ENCODE measurements at regions not wholly inside any gene's neighbourhood (a gene's known extent, or its start where the extent isn't known, plus 50 kb on each side); places are given as distances from the start of the nearest gene placed in this dataset.

DNA sequence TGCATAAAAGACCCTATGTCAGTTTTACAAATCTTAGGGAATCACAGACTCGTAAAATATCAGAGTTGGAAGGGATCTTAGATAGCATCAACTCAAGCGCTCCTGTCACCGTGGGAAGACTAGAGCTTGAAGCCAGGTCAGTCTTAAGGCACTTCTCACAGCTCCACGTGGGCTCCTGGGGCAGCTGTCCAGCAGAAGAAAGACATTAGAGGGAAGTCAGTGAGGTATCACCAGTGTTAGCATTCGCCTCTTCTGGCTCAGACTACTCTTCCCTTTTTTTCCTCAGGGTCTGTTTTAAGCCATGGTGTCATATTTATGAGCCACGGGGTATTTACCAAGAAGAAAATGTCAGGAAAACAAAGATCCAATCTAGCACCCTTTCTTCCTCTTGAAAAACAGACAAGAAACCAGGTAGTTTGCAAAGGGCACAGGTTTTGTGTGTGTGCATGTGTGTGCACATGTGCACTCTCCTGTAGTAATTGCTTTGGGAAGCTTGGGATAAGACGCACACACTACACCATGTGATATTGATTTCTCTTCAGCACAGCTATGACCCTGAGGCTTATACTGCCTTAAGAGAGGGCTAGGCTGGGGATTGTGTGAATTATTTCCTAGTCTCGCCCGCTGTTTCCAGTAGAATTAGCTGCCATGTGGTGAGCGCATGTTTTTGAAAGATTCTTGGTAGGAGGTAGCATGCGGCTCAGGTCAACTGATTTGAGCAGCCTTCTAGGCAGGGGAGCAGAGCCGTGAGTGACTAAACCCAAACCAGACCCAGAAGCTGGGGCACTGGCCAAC, 61.0 kb upstream of the ELAC2 start:
- no peaks in the 10 kb centered on the region for H3K9me3 ChIP-seq (ENCODE audit: control insufficient read depth, insufficient read depth, low read depth, low read length)
- no peak overlapping the region for H3K4me3 ChIP-seq (ENCODE audit: low read depth, low read length)
- ChIA-PET POLR2A (no interaction called here), CTCF (interaction anchor here (0.7 kb wide), 1 partner anchor 175 kb away, joined by 4 read pairs; no protein-coding TSS in a partner anchor)
- H3K4me1 ChIP-seq (ENCODE audit: control insufficient read depth, insufficient read depth, low read length): no peaks in the 10 kb centered on the region
- H3K36me3 ChIP-seq (ENCODE audit: control insufficient read depth in 2 of 2, insufficient read depth in 1 of 2, low read length in 2 of 2): no peaks in the 10 kb centered on the region
- no peak for TF ChIP-seq ZNF792 (tag by site-specific recombination; IDR thresholded peaks at IDR 0.05)
- TF ChIP-seq, protein P1, sequence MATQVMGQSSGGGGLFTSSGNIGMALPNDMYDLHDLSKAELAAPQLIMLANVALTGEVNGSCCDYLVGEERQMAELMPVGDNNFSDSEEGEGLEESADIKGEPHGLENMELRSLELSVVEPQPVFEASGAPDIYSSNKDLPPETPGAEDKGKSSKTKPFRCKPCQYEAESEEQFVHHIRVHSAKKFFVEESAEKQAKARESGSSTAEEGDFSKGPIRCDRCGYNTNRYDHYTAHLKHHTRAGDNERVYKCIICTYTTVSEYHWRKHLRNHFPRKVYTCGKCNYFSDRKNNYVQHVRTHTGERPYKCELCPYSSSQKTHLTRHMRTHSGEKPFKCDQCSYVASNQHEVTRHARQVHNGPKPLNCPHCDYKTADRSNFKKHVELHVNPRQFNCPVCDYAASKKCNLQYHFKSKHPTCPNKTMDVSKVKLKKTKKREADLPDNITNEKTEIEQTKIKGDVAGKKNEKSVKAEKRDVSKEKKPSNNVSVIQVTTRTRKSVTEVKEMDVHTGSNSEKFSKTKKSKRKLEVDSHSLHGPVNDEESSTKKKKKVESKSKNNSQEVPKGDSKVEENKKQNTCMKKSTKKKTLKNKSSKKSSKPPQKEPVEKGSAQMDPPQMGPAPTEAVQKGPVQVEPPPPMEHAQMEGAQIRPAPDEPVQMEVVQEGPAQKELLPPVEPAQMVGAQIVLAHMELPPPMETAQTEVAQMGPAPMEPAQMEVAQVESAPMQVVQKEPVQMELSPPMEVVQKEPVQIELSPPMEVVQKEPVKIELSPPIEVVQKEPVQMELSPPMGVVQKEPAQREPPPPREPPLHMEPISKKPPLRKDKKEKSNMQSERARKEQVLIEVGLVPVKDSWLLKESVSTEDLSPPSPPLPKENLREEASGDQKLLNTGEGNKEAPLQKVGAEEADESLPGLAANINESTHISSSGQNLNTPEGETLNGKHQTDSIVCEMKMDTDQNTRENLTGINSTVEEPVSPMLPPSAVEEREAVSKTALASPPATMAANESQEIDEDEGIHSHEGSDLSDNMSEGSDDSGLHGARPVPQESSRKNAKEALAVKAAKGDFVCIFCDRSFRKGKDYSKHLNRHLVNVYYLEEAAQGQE (tag by site-specific recombination; IDR thresholded peaks at IDR 0.05): peak; percentile 65
- H3K27ac ChIP-seq (ENCODE audit: extremely low read depth, low read depth, low read length): no peak overlapping the region

DNA sequence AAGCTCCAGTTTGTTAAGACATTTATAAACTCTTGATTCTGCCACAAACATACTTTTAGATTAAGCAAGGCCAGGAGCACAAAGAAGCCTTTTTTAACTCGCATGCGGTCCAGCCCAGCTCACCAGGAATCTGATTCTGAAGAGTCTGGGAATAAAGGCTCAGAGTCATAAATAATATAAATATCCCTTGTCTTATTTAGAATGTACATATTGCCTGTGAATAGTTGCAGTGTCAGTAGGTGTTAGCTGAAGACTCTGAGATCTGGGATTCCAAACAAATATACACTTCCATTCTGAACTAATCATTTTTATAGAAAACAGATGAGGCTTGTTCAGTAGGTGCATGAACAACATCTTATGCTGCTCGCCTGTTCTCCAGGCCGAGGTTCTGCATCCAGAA, 59.1 kb upstream of the ELAC2 start:
- ChIA-PET CTCF (interaction anchor here (0.5 to 1.0 kb wide), 2 partner anchors 24 to 46 kb away, joined by 4 to 6 read pairs; no protein-coding TSS in a partner anchor), POLR2A (no interaction called here)
- Histone ChIP-seq H3K36me3 (ENCODE audit: control insufficient read depth in 2 of 2, insufficient read depth in 1 of 2, low read length in 2 of 2) (no peaks in the 10 kb centered on the region), H3K4me1 (ENCODE audit: control insufficient read depth, insufficient read depth, low read length) (no peaks in the 10 kb centered on the region), H3K9me3 (ENCODE audit: control insufficient read depth, insufficient read depth, low read depth, low read length) (no peaks in the 10 kb centered on the region), H3K4me3 (ENCODE audit: low read depth, low read length) (no peak overlapping the region), H3K27ac (ENCODE audit: extremely low read depth, low read depth, low read length) (no peak overlapping the region)
- TF ChIP-seq, protein P2, sequence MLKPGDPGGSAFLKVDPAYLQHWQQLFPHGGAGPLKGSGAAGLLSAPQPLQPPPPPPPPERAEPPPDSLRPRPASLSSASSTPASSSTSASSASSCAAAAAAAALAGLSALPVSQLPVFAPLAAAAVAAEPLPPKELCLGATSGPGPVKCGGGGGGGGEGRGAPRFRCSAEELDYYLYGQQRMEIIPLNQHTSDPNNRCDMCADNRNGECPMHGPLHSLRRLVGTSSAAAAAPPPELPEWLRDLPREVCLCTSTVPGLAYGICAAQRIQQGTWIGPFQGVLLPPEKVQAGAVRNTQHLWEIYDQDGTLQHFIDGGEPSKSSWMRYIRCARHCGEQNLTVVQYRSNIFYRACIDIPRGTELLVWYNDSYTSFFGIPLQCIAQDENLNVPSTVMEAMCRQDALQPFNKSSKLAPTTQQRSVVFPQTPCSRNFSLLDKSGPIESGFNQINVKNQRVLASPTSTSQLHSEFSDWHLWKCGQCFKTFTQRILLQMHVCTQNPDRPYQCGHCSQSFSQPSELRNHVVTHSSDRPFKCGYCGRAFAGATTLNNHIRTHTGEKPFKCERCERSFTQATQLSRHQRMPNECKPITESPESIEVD (tag by site-specific recombination; IDR thresholded peaks at IDR 0.05): no peak
- TF ChIP-seq, protein P3, sequence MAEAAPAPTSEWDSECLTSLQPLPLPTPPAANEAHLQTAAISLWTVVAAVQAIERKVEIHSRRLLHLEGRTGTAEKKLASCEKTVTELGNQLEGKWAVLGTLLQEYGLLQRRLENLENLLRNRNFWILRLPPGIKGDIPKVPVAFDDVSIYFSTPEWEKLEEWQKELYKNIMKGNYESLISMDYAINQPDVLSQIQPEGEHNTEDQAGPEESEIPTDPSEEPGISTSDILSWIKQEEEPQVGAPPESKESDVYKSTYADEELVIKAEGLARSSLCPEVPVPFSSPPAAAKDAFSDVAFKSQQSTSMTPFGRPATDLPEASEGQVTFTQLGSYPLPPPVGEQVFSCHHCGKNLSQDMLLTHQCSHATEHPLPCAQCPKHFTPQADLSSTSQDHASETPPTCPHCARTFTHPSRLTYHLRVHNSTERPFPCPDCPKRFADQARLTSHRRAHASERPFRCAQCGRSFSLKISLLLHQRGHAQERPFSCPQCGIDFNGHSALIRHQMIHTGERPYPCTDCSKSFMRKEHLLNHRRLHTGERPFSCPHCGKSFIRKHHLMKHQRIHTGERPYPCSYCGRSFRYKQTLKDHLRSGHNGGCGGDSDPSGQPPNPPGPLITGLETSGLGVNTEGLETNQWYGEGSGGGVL (tag by site-specific recombination; IDR thresholded peaks at IDR 0.05): no peak
- TF ChIP-seq TRIM28 (IDR thresholded peaks at IDR 0.05; ENCODE audit: borderline replicate concordance, low read length): no peak
- TF ChIP-seq, protein P4, sequence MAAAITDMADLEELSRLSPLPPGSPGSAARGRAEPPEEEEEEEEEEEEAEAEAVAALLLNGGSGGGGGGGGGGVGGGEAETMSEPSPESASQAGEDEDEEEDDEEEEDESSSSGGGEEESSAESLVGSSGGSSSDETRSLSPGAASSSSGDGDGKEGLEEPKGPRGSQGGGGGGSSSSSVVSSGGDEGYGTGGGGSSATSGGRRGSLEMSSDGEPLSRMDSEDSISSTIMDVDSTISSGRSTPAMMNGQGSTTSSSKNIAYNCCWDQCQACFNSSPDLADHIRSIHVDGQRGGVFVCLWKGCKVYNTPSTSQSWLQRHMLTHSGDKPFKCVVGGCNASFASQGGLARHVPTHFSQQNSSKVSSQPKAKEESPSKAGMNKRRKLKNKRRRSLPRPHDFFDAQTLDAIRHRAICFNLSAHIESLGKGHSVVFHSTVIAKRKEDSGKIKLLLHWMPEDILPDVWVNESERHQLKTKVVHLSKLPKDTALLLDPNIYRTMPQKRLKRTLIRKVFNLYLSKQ (tag by site-specific recombination; IDR thresholded peaks at IDR 0.05; ENCODE audit: borderline replicate concordance): no peak
- TF ChIP-seq ZNF433 (tag by site-specific recombination; IDR thresholded peaks at IDR 0.05; ENCODE audit: low read depth): no peak
- no peak for TF ChIP-seq ZNF626 (tag by site-specific recombination; IDR thresholded peaks at IDR 0.05)
- no peak for TF ChIP-seq ZNF146 (tag by site-specific recombination; IDR thresholded peaks at IDR 0.05)
- no peak for TF ChIP-seq KLF1 (tag by site-specific recombination; IDR thresholded peaks at IDR 0.05)
- no peak for TF ChIP-seq ZNF785 (tag by site-specific recombination; IDR thresholded peaks at IDR 0.05)
- no peak for TF ChIP-seq KLF9 (tag by site-specific recombination; IDR thresholded peaks at IDR 0.05; ENCODE audit: low read depth)
- TF ChIP-seq, protein P5, sequence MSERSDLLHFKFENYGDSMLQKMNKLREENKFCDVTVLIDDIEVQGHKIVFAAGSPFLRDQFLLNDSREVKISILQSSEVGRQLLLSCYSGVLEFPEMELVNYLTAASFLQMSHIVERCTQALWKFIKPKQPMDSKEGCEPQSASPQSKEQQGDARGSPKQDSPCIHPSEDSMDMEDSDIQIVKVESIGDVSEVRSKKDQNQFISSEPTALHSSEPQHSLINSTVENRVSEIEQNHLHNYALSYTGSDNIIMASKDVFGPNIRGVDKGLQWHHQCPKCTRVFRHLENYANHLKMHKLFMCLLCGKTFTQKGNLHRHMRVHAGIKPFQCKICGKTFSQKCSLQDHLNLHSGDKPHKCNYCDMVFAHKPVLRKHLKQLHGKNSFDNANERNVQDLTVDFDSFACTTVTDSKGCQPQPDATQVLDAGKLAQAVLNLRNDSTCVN (tag by site-specific recombination; optimal IDR thresholded peaks at IDR 0.05): no peak
- no peak for TF ChIP-seq ZNF133 (tag by site-specific recombination; IDR thresholded peaks at IDR 0.05)
- no peak for TF ChIP-seq ZNF274 (IDR thresholded peaks at IDR 0.05; ENCODE audit: low read length)
- TF ChIP-seq ZNF274 (tag by site-specific recombination; IDR thresholded peaks at IDR 0.05; ENCODE audit: borderline replicate concordance): no peak
- no peak for TF ChIP-seq ZNF510 (tag by site-specific recombination; IDR thresholded peaks at IDR 0.05; ENCODE audit: insufficient replicate concordance)
- TF ChIP-seq ZFP37 (tag by site-specific recombination; IDR thresholded peaks at IDR 0.05): no peak
- no peak for TF ChIP-seq ZNF416 (tag by site-specific recombination; IDR thresholded peaks at IDR 0.05)
- TF ChIP-seq, protein P6, sequence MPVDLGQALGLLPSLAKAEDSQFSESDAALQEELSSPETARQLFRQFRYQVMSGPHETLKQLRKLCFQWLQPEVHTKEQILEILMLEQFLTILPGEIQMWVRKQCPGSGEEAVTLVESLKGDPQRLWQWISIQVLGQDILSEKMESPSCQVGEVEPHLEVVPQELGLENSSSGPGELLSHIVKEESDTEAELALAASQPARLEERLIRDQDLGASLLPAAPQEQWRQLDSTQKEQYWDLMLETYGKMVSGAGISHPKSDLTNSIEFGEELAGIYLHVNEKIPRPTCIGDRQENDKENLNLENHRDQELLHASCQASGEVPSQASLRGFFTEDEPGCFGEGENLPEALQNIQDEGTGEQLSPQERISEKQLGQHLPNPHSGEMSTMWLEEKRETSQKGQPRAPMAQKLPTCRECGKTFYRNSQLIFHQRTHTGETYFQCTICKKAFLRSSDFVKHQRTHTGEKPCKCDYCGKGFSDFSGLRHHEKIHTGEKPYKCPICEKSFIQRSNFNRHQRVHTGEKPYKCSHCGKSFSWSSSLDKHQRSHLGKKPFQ (tag by site-specific recombination; IDR thresholded peaks at IDR 0.05): no peak
